HPDE6-E6E7 (cell line): ENCODE measurements at regions not wholly inside any gene's neighbourhood (a gene's known extent, or its start where the extent isn't known, plus 50 kb on each side); places are given as distances from the start of the nearest gene placed in this dataset.
"Not testable (repeated sequence)": the region's sequence is repeated elsewhere in the genome, so short reads cannot be mapped to it uniquely, and the experiment has no call there.

Experiments used
- DNase-seq: peaks from one replicate; pipeline ENCODE4 v3.0.0; 2011; ENCODE audit warnings: missing footprints; ENCODE audit errors: extremely low spot score

GRCh38 chr17:70699408-70699807, 530.1 kb downstream of the KCNJ2 start:
- no peak for DNase-seq

- no peak for DNase-seq
These were observed 533.4 kb downstream of the KCNJ2 start for GRCh38 chr17:70702683-70703255.

GRCh38 chr17:70709596-70709995, 540.3 kb downstream of the KCNJ2 start:
- DNase-seq: no peak

GRCh38 chr17:70713694-70714093, 544.4 kb downstream of the KCNJ2 start:
- DNase-seq: no peak

- no peak for DNase-seq
These were observed 547.2 kb downstream of the KCNJ2 start for GRCh38 chr17:70716551-70716950.

GRCh38 chr17:70717042-70717441, 547.7 kb downstream of the KCNJ2 start:
- no peak for DNase-seq

- DNase-seq: no peak
These were observed 567.1 kb downstream of the KCNJ2 start for GRCh38 chr17:70736375-70736957.

- DNase-seq: no peak
These were observed 569.7 kb downstream of the KCNJ2 start for GRCh38 chr17:70739065-70739464.

GRCh38 chr17:70746574-70746973, 577.2 kb downstream of the KCNJ2 start:
- DNase-seq: not testable (repeated sequence)

- no peak for DNase-seq
These were observed 581.7 kb downstream of the KCNJ2 start for GRCh38 chr17:70750983-70751382.

GRCh38 chr17:70752461-70752860, 583.1 kb downstream of the KCNJ2 start:
- not testable (repeated sequence) for DNase-seq

- no peak for DNase-seq
These were observed 583.7 kb downstream of the KCNJ2 start for GRCh38 chr17:70752966-70753467.

GRCh38 chr17:70763018-70763417, 593.7 kb downstream of the KCNJ2 start:
- DNase-seq: no peak

- peak; percentile 7 for DNase-seq
These were observed 597.9 kb downstream of the KCNJ2 start for GRCh38 chr17:70767102-70767701.

- DNase-seq: no peak
These were observed 600.6 kb downstream of the KCNJ2 start for GRCh38 chr17:70769956-70770355.

GRCh38 chr17:70771804-70772386, 602.6 kb downstream of the KCNJ2 start:
- no peak for DNase-seq

GRCh38 chr17:70772761-70773160, 603.4 kb downstream of the KCNJ2 start:
- DNase-seq: no peak

GRCh38 chr17:70773258-70773657, 603.9 kb downstream of the KCNJ2 start:
- DNase-seq: no peak

GRCh38 chr17:70774339-70775117, 605.2 kb downstream of the KCNJ2 start:
- DNase-seq: no peak

GRCh38 chr17:70775679-70776078, 606.3 kb downstream of the KCNJ2 start:
- DNase-seq: no peak

GRCh38 chr17:70776441-70776840, 607.1 kb downstream of the KCNJ2 start:
- DNase-seq: no peak

GRCh38 chr17:70780031-70780430, 610.7 kb downstream of the KCNJ2 start:
- no peak for DNase-seq
